ENCODE measurements at regions not wholly inside any gene's neighbourhood (a gene's known extent, or its start where the extent isn't known, plus 50 kb on each side); places are given as distances from the start of the nearest gene placed in this dataset.

GRCh38 chr13:108560093-108560492, 69.3 kb upstream of the MYO16 start:
- no peak overlapping the region for H3K9ac ChIP-seq (ENCODE audit: low read depth in 1 of 2, low read length in 2 of 2)
- no peaks in the 10 kb centered on the region for H3K4me1 ChIP-seq (ENCODE audit: control insufficient read depth in 2 of 2, insufficient read depth in 2 of 2, low read length in 2 of 2)
- no peak overlapping the region for H3K4me3 ChIP-seq (ENCODE audit: low read length in 2 of 2)
- no peak overlapping the region for H3K27ac ChIP-seq (ENCODE audit: low read depth in 2 of 2, low read length in 2 of 2)
- H3K27me3 ChIP-seq (ENCODE audit: control insufficient read depth in 2 of 2, insufficient read depth in 2 of 2, low read length in 2 of 2), result no peaks in the 10 kb centered on the region
- H3K36me3 ChIP-seq (ENCODE audit: control insufficient read depth in 2 of 2, insufficient read depth in 2 of 2, low read length in 2 of 2), result no peaks in the 10 kb centered on the region
- H3K9me3 ChIP-seq (ENCODE audit: control insufficient read depth in 2 of 2, low read length in 2 of 2), result no peaks in the 10 kb centered on the region

- no peak overlapping the region for H3K9ac ChIP-seq (ENCODE audit: low read depth in 1 of 2, low read length in 2 of 2)
- H3K36me3 ChIP-seq (ENCODE audit: control insufficient read depth in 2 of 2, insufficient read depth in 2 of 2, low read length in 2 of 2), result no peaks in the 10 kb centered on the region
- no peak overlapping the region for H3K27ac ChIP-seq (ENCODE audit: low read depth in 2 of 2, low read length in 2 of 2)
- H3K9me3 ChIP-seq (ENCODE audit: control insufficient read depth in 2 of 2, low read length in 2 of 2), result no peaks in the 10 kb centered on the region
- no peaks in the 10 kb centered on the region for H3K4me1 ChIP-seq (ENCODE audit: control insufficient read depth in 2 of 2, insufficient read depth in 2 of 2, low read length in 2 of 2)
- H3K27me3 ChIP-seq (ENCODE audit: control insufficient read depth in 2 of 2, insufficient read depth in 2 of 2, low read length in 2 of 2), result no peaks in the 10 kb centered on the region
- H3K4me3 ChIP-seq (ENCODE audit: low read length in 2 of 2), result no peak overlapping the region
These were observed 68.3 kb upstream of the MYO16 start for GRCh38 chr13:108561149-108561548.

- no peak overlapping the region for H3K4me3 ChIP-seq (ENCODE audit: low read length in 2 of 2)
- H3K36me3 ChIP-seq (ENCODE audit: control insufficient read depth in 2 of 2, insufficient read depth in 2 of 2, low read length in 2 of 2), result no peaks in the 10 kb centered on the region
- H3K27me3 ChIP-seq (ENCODE audit: control insufficient read depth in 2 of 2, insufficient read depth in 2 of 2, low read length in 2 of 2), result no peaks in the 10 kb centered on the region
- no peaks in the 10 kb centered on the region for H3K9me3 ChIP-seq (ENCODE audit: control insufficient read depth in 2 of 2, low read length in 2 of 2)
- no peak overlapping the region for H3K9ac ChIP-seq (ENCODE audit: low read depth in 1 of 2, low read length in 2 of 2)
- H3K4me1 ChIP-seq (ENCODE audit: control insufficient read depth in 2 of 2, insufficient read depth in 2 of 2, low read length in 2 of 2), result no peaks in the 10 kb centered on the region
- no peak overlapping the region for H3K27ac ChIP-seq (ENCODE audit: low read depth in 2 of 2, low read length in 2 of 2)
These were observed 62.8 kb upstream of the MYO16 start for GRCh38 chr13:108566413-108567170.

DNA sequence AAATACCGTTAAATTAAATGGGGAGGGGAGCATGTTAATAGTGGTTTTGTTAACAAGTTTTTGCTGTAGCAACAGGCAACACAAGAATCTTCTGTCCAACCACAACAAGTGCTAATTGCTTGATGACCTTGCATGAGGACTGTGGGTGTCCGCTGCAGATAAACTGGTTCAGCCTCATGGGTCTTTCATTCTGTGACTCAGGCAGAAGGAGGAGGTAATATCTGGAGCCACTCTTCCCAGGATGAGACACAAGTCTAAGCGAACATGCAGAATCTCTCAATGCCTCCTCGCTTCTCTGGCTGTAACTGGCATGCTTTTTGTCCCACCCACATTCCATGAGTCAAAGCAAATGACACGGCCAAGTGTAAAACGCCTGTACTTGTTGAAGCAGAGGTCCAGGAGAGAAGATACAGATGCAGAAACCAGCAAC, 56.6 kb upstream of the MYO16 start:
- Histone ChIP-seq H3K36me3 (ENCODE audit: control insufficient read depth in 2 of 2, insufficient read depth in 2 of 2, low read length in 2 of 2) (no peaks in the 10 kb centered on the region), H3K4me3 (ENCODE audit: low read length in 2 of 2) (no peak overlapping the region), H3K9me3 (ENCODE audit: control insufficient read depth in 2 of 2, low read length in 2 of 2) (no peaks in the 10 kb centered on the region), H3K9ac (ENCODE audit: low read depth in 1 of 2, low read length in 2 of 2) (no peak overlapping the region), H3K27ac (ENCODE audit: low read depth in 2 of 2, low read length in 2 of 2) (no peak overlapping the region), H3K27me3 (ENCODE audit: control insufficient read depth in 2 of 2, insufficient read depth in 2 of 2, low read length in 2 of 2) (no peaks in the 10 kb centered on the region), H3K4me1 (ENCODE audit: control insufficient read depth in 2 of 2, insufficient read depth in 2 of 2, low read length in 2 of 2) (no peaks in the 10 kb centered on the region)

DNA sequence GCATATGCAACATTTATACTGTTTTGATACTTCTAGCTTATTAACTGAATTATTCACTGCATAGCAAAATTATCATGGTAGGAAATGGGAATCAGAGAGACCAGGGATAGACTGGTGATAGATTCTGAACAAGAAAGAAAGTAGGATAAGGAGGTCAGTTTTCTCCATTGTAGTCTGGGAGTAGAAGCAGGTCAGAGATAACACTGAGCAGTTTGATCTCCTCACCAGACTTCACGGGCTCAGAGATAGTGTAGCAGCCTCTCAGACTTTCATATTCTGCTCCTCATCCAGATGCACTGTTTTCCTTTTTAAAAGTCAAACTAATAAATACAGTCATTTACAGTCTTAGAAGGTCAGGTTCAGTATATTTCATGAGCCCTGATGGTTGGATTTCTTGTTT, 56.0 kb upstream of the MYO16 start:
- H3K4me1 ChIP-seq (ENCODE audit: control insufficient read depth in 2 of 2, insufficient read depth in 2 of 2, low read length in 2 of 2), result no peaks in the 10 kb centered on the region
- no peak overlapping the region for H3K4me3 ChIP-seq (ENCODE audit: low read length in 2 of 2)
- H3K27me3 ChIP-seq (ENCODE audit: control insufficient read depth in 2 of 2, insufficient read depth in 2 of 2, low read length in 2 of 2), result no peaks in the 10 kb centered on the region
- H3K9me3 ChIP-seq (ENCODE audit: control insufficient read depth in 2 of 2, low read length in 2 of 2), result no peaks in the 10 kb centered on the region
- H3K36me3 ChIP-seq (ENCODE audit: control insufficient read depth in 2 of 2, insufficient read depth in 2 of 2, low read length in 2 of 2), result no peaks in the 10 kb centered on the region
- H3K27ac ChIP-seq (ENCODE audit: low read depth in 2 of 2, low read length in 2 of 2), result no peak overlapping the region
- H3K9ac ChIP-seq (ENCODE audit: low read depth in 1 of 2, low read length in 2 of 2), result no peak overlapping the region

GRCh38 chr13:108574856-108575255, 54.6 kb upstream of the MYO16 start:
- Histone ChIP-seq H3K4me3 (ENCODE audit: low read length in 2 of 2) (no peak overlapping the region), H3K9ac (ENCODE audit: low read depth in 1 of 2, low read length in 2 of 2) (no peak overlapping the region), H3K36me3 (ENCODE audit: control insufficient read depth in 2 of 2, insufficient read depth in 2 of 2, low read length in 2 of 2) (no peaks in the 10 kb centered on the region), H3K27me3 (ENCODE audit: control insufficient read depth in 2 of 2, insufficient read depth in 2 of 2, low read length in 2 of 2) (no peaks in the 10 kb centered on the region), H3K4me1 (ENCODE audit: control insufficient read depth in 2 of 2, insufficient read depth in 2 of 2, low read length in 2 of 2) (no peaks in the 10 kb centered on the region), H3K27ac (ENCODE audit: low read depth in 2 of 2, low read length in 2 of 2) (no peak overlapping the region), H3K9me3 (ENCODE audit: control insufficient read depth in 2 of 2, low read length in 2 of 2) (no peaks in the 10 kb centered on the region)

DNA sequence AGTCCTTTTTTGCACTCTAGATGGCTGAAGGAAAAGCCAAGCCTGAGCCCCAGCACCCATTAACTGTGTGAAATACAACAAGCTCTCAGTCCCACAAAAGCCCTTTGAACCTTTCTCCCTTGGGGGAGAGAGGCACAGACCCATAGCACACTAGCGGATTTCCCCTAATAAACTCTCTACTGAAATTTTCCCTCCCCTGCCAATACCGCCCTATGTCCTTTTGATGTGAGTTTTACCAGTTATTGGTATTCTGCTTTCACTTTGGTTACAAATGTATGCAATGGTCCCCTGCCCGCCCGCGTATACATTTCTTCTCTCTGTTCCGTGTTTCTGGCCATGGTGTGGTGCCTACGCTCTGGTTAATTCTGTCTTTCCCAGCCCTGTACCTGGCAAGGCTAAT, 54.0 kb upstream of the MYO16 start:
- H3K9ac ChIP-seq (ENCODE audit: low read depth in 1 of 2, low read length in 2 of 2), result no peak overlapping the region
- no peaks in the 10 kb centered on the region for H3K4me1 ChIP-seq (ENCODE audit: control insufficient read depth in 2 of 2, insufficient read depth in 2 of 2, low read length in 2 of 2)
- H3K36me3 ChIP-seq (ENCODE audit: control insufficient read depth in 2 of 2, insufficient read depth in 2 of 2, low read length in 2 of 2), result no peaks in the 10 kb centered on the region
- no peak overlapping the region for H3K27ac ChIP-seq (ENCODE audit: low read depth in 2 of 2, low read length in 2 of 2)
- H3K9me3 ChIP-seq (ENCODE audit: control insufficient read depth in 2 of 2, low read length in 2 of 2), result no peaks in the 10 kb centered on the region
- no peak overlapping the region for H3K4me3 ChIP-seq (ENCODE audit: low read length in 2 of 2)
- H3K27me3 ChIP-seq (ENCODE audit: control insufficient read depth in 2 of 2, insufficient read depth in 2 of 2, low read length in 2 of 2), result no peaks in the 10 kb centered on the region
